ENCODE measurements at regions not wholly inside any gene's neighbourhood (a gene's known extent, or its start where the extent isn't known, plus 50 kb on each side); places are given as distances from the start of the nearest gene placed in this dataset.

GRCh38 chr1:4460052-4460451, 194.4 kb upstream of the AJAP1 start:
- TF ChIP-seq CTCF (IDR thresholded peaks at IDR 0.05) (no peak), POLR2AphosphoS5 (IDR thresholded peaks at IDR 0.05) (no peak), POLR2A (IDR thresholded peaks at IDR 0.05) (no peak)
